Psoas muscle (tissue), 7 donors: ENCODE measurements at regions not wholly inside any gene's neighbourhood (a gene's known extent, or its start where the extent isn't known, plus 50 kb on each side); places are given as distances from the start of the nearest gene placed in this dataset.

Experiments
- ATAC-seq, 4 donors: fragments of 200-7000 bp; cut with Tn5 transposase; one replicate each; pipeline ENCODE4 v1.9.1; 2020; ENCODE audit warnings: moderate library complexity in 3 of 4, mild to moderate bottlenecking in 2 of 4
- DNase-seq, 2 donors: peaks; one replicate each; pipeline ENCODE4 v3.0.0-alpha.2; 2020
- H3K27ac ChIP-seq: fragments of 200-600 bp; one replicate; pipeline ENCODE4 v1.8.0; 2022
- H3K27me3 ChIP-seq, 3 donors: fragments of 200-600 bp in 1 of 3; one replicate each; pipeline versions ENCODE4 v1.6.1 to v1.8.0; 2013 to 2022; ENCODE audit warnings: low read length in 2 of 3, mild to moderate bottlenecking in 2 of 3, moderate library complexity in 1 of 3; ENCODE audit not compliant: insufficient read depth in 3 of 3
- H3K36me3 ChIP-seq, 2 donors: fragments of 200-600 bp in 1 of 2; one replicate each; pipeline versions ENCODE4 v1.6.1 to v1.8.0; 2013 to 2022; ENCODE audit warnings: low read depth in 1 of 2, mild to moderate bottlenecking in 1 of 2, moderate library complexity in 1 of 2; ENCODE audit not compliant: insufficient read depth in 1 of 2
- H3K4me1 ChIP-seq: fragments of 200-600 bp; one replicate; pipeline ENCODE4 v1.8.0; 2022
- H3K4me3 ChIP-seq: fragments of 200-600 bp; one replicate; pipeline ENCODE4 v1.8.0; 2022; ENCODE audit warnings: mild to moderate bottlenecking
- H3K9me3 ChIP-seq: fragments of 200-600 bp; one replicate; pipeline ENCODE4 v1.8.0; 2022
- WGBS, 3 donors: extraction: QIAGEN DNeasy Blood & Tissue Kit; methylation state at CpG; one replicate each; pipeline versions ENCODE4 v1.1.6 to v1.1.7; 2013; 5-methylcytosine and 5-hydroxymethylcytosine counted together
- intact Hi-C, 2 donors: fragments of 100-400 bp; cut with DNase I; formaldehyde crosslinking; loops; one replicate each; pipeline versions ENCODE4 v1.11.0 to v1.14.2; 2022
- TF ChIP-seq, protein P1 (sequence below): fragments of 200-600 bp; IDR thresholded peaks from one replicate; pipeline ENCODE4 v1.8.0; 2022; ENCODE audit warnings: antibody characterized with exemption
- donor health status: healthy with polysubstance abuse.
- donor health status: DM: no; HTN: no; CAD: no; lungs with moderate emphysema.
- donor health status: Bipolar disorder and iron deficiency.
- donor health status: healthy.
- donor health status: DM: yes; HTN: yes; CAD: no.
- donor health status: DM: no; HTN: no; CAD: no.
- donor health status: DM: yes; HTN: yes; CAD: no.

DNA sequence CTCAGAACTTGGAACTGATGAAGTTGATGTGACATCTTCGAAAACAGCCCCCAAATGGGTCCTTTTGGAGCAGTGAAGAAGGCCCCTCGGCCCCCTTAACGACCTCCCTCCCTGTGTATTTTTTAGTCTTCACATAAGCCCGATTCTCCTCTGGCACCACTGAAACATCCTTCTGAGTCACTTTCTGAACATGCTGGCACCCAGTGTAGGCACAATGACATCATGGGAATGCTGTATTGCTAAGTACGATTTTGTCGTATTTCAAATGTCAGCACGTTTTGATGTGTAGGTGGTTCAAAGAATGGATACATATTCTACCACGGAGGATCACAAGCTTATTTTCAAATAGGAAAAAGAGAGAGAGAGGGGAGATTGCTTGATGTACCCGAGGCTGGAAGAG lies 111.7 kb upstream of the RIOK3 start:
- Histone ChIP-seq H3K9me3 (no peaks in the 10 kb centered on the region), H3K4me3 (no peak overlapping the region), H3K27me3 (no peaks in the 10 kb centered on the region), H3K36me3 (no peaks in the 10 kb centered on the region), H3K27ac (no peak overlapping the region), H3K4me1 (no peaks in the 10 kb centered on the region)
- intact Hi-C loops: no loop called here
- TF ChIP-seq, protein P1, sequence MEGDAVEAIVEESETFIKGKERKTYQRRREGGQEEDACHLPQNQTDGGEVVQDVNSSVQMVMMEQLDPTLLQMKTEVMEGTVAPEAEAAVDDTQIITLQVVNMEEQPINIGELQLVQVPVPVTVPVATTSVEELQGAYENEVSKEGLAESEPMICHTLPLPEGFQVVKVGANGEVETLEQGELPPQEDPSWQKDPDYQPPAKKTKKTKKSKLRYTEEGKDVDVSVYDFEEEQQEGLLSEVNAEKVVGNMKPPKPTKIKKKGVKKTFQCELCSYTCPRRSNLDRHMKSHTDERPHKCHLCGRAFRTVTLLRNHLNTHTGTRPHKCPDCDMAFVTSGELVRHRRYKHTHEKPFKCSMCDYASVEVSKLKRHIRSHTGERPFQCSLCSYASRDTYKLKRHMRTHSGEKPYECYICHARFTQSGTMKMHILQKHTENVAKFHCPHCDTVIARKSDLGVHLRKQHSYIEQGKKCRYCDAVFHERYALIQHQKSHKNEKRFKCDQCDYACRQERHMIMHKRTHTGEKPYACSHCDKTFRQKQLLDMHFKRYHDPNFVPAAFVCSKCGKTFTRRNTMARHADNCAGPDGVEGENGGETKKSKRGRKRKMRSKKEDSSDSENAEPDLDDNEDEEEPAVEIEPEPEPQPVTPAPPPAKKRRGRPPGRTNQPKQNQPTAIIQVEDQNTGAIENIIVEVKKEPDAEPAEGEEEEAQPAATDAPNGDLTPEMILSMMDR: no peak
- WGBS, 3 donors: 48 to 56% (median 52%) methylated on average over 9 of the region's 9 CpGs
- ATAC-seq: no peak
- DNase-seq: no peak

DNA sequence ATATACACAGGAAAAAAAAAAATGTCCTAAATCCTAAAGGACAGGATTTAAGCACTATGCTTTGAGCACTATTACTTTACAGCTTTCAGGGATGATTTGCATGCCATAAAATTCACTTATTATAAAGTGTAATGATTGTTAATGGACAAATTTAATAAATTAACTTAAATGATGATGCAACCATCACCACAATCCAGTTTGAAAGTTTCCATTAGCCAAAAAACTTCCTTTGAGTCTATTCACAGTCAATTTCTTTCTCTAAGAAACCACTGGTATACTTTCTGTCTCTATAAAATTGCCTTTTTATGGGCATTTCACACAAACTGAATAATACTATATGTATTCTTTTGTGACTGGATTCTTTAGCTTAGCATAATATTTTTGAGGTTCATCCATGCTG lies 111.1 kb upstream of the RIOK3 start:
- intact Hi-C loops: no loop called here
- Histone ChIP-seq H3K4me3 (no peak overlapping the region), H3K27me3 (no peaks in the 10 kb centered on the region), H3K9me3 (no peaks in the 10 kb centered on the region), H3K27ac (no peak overlapping the region), H3K4me1 (no peaks in the 10 kb centered on the region), H3K36me3 (no peaks in the 10 kb centered on the region)
- ATAC-seq (no peak), DNase-seq (no peak)
- TF ChIP-seq, protein P1: no peak

DNA sequence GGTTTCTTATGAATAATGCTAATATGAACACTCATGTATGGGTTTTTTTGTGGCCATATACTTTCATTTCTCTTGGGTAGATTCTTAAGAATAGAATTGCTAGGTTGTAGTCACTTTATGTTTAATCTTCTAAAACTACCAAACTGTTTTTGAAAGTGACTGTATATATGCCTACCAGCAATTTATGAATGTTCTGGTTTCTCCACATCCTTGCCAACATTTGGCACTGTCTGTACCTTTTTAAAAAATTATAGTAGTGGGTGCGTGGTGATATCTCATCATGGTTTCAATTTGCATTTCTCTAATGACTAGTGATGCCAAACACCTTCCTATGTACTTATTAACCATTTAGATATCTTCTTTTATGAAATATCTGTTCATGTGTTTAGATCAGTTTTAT lies 110.6 kb upstream of the RIOK3 start:
- DNase-seq: no peak
- intact Hi-C loops: no loop called here
- WGBS, 3 donors: 56 to 80% (median 77%) methylated on average over 1 of the region's 1 CpG
- H3K36me3 ChIP-seq: no peaks in the 10 kb centered on the region
- no peaks in the 10 kb centered on the region for H3K27me3 ChIP-seq
- H3K4me3 ChIP-seq: no peak overlapping the region
- TF ChIP-seq, protein P1: no peak
- H3K9me3 ChIP-seq: no peaks in the 10 kb centered on the region
- no peak overlapping the region for H3K27ac ChIP-seq
- no peak for ATAC-seq
- H3K4me1 ChIP-seq: no peaks in the 10 kb centered on the region

DNA sequence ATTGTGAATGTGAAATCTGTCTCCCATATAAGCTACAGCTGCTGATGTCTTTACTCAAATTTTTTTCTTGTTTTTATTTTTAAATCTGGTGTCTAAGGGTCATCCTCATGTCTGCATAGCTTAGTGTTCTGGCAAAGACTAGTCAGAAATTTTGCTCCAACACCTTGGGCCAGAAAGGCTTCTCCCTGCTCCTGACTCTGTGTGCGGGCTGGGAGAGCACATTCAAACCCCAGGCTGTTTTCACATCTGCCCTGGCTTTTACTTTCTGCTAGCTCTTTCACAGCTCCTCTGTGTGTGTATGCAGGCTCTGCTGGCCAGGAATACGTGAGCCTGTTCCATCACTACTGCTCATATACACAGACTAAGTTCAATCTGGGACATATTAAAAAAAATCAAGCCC lies 102.9 kb upstream of the RIOK3 start:
- no peak for DNase-seq
- intact Hi-C loops: no loop called here
- H3K4me3 ChIP-seq: no peak overlapping the region
- no peak for ATAC-seq
- H3K27me3 ChIP-seq: no peaks in the 10 kb centered on the region
- H3K4me1 ChIP-seq: no peaks in the 10 kb centered on the region
- H3K36me3 ChIP-seq: peaks cover 0 to 6% of the 10 kb centered on the region in 2 donors
- peaks cover 8% of the 10 kb centered on the region for H3K9me3 ChIP-seq
- TF ChIP-seq, protein P1: no peak
- no peak overlapping the region for H3K27ac ChIP-seq
- WGBS, 3 donors: 75 to 81% (median 77%) methylated on average over 2 of the region's 2 CpGs

DNA sequence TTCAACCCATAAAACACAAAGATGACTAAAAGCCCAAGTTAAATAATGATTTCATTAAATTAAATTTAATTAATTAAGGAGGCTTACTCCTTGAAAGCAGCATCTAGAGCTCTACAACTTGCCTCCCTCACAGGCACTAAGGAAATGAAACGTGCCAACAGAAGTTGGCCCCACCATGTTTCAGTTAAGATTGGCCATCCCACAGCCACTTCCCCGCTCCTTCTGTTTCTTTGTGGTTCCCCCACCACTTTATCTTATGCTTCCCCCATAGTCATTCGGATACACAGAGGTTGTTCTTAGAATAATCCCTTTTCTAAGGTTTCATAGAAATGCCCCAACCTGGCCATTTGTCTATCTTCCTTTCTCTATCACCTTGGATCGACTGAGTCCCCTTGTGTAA lies 101.6 kb upstream of the RIOK3 start:
- Histone ChIP-seq H3K27me3 (no peaks in the 10 kb centered on the region), H3K4me1 (no peaks in the 10 kb centered on the region), H3K9me3 (peaks cover 8% of the 10 kb centered on the region), H3K4me3 (no peak overlapping the region), H3K36me3 (peaks cover 0 to 6% of the 10 kb centered on the region in 2 donors), H3K27ac (no peak overlapping the region)
- TF ChIP-seq, protein P1: no peak
- no peak for ATAC-seq
- intact Hi-C loops: no loop called here
- DNase-seq: no peak
- WGBS, 3 donors: 94 to 98% (median 97%) methylated on average over 4 of the region's 4 CpGs
